HepG2 (cell line): ENCODE measurements at regions not wholly inside any gene's neighbourhood (a gene's known extent, or its start where the extent isn't known, plus 50 kb on each side); places are given as distances from the start of the nearest gene placed in this dataset.
"Not testable (repeated sequence)": the region's sequence is repeated elsewhere in the genome, so short reads cannot be mapped to it uniquely, and the experiment has no call there.

ENCODE experiments used
- ATAC-seq: fragments of 200-7000 bp; cut with Tn5 transposase; 3 replicates; pipeline ENCODE4 v1.9.1; 2020; ENCODE audit warnings: mild to moderate bottlenecking, moderate library complexity
- BruUV-seq: library from RNA; stranded (reverse); fragments of 400-500 nt; replicated peaks from 2 replicates; lab custom pipeline; 2021; lab: Mats Ljungman, UMichigan
- CTCF ChIA-PET: fragments of 300-600 bp; formaldehyde crosslinking; extraction: SDS; loops from one replicate; lab custom pipeline; 2021; ENCODE audit warnings: low total read pairs, inconsistent platforms, low intra/inter-chr PET ratio; lab: Yijun Ruan, JAX
- POLR2A ChIA-PET: fragments of 350-600 bp; sonication (Branson Sonifier 250); formaldehyde crosslinking; loops from one replicate; lab custom pipeline; 2020; ENCODE audit warnings: antibody characterized with exemption, inconsistent platforms; lab: Yijun Ruan, JAX
- DNase-seq: peaks from one replicate; pipeline ENCODE4 v3.0.0-alpha.2; 2015; ENCODE audit warnings: low spot score
- FAIRE-seq: peaks from 3 replicates; lab custom pipeline; 2011; peaks lifted over from hg19 to GRCh38; lab: Jason Lieb, UNC
- H2AFZ ChIP-seq: one replicate; pipeline ENCODE4 v1.6.1; 2011; ENCODE audit warnings: low read length, inconsistent platforms
- H3K27ac ChIP-seq: fragments of 300-600 bp; 3 replicates; pipeline ENCODE4 v1.8.0; 2011; ENCODE audit warnings: mixed run types, mild to moderate bottlenecking, mixed read lengths, low read length, inconsistent platforms; ENCODE audit not compliant: insufficient read depth; ENCODE audit errors: extremely low read length
- H3K27me3 ChIP-seq, 2 experiments: fragments of 200-600 bp in 1 of 2; 2 replicates in 1 of 2; 3 replicates in 1 of 2; pipeline versions ENCODE4 v1.6.0 to v1.8.0; 2011; ENCODE audit warnings: low read length in 2 of 2, mild to moderate bottlenecking in 2 of 2, moderate library complexity in 2 of 2, inconsistent platforms in 1 of 2; ENCODE audit not compliant: insufficient read depth in 2 of 2, control insufficient read depth in 1 of 2
- H3K36me3 ChIP-seq, 2 experiments: fragments of 200-600 bp in 1 of 2; replicated peaks in 1 of 2; 2 replicates in 1 of 2; 3 replicates in 1 of 2; pipeline versions ENCODE4 v1.5.1 to v1.8.0; 2011; ENCODE audit warnings: low read length in 2 of 2, inconsistent platforms in 1 of 2; ENCODE audit not compliant: insufficient read depth in 2 of 2, control insufficient read depth in 1 of 2
- H3K4me1 ChIP-seq: 2 replicates; pipeline ENCODE4 v1.5.1; 2012; ENCODE audit warnings: low read length, inconsistent platforms; ENCODE audit not compliant: insufficient read depth
- H3K4me2 ChIP-seq: 2 replicates; pipeline ENCODE4 v1.6.0; 2011; ENCODE audit warnings: low read depth, low read length, inconsistent platforms
- H3K4me3 ChIP-seq, 3 experiments: fragments of 200-600 bp in 1 of 3; sonication (generic), shearing (Covaris generic) in 1 of 3; replicated peaks in 1 of 3; 2 replicates each; pipeline ENCODE4 v1.5.1; 2011 to 2016; ENCODE audit warnings: low read length in 3 of 3, inconsistent platforms in 2 of 3, low read depth in 2 of 3, mild to moderate bottlenecking in 2 of 3, control low read depth in 1 of 3, mixed read lengths in 1 of 3; ENCODE audit not compliant: insufficient read depth in 1 of 3
- H3K79me2 ChIP-seq: one replicate; pipeline ENCODE4 v1.6.1; 2011; ENCODE audit warnings: low read length, inconsistent platforms; ENCODE audit not compliant: insufficient read depth
- H3K9ac ChIP-seq: 2 replicates; pipeline ENCODE4 v1.6.0; 2011; ENCODE audit warnings: mild to moderate bottlenecking, low read depth, low read length, inconsistent platforms; ENCODE audit not compliant: insufficient read depth
- H3K9me3 ChIP-seq: 2 replicates; pipeline ENCODE4 v1.5.1; 2012; ENCODE audit warnings: mild to moderate bottlenecking, low read length
- H4K20me1 ChIP-seq: 2 replicates; pipeline ENCODE4 v1.6.0; 2011; ENCODE audit warnings: inconsistent platforms, mild to moderate bottlenecking, low read length, moderate library complexity; ENCODE audit not compliant: insufficient read depth
- FOXA3 ChIP-seq: IDR thresholded peaks from 2 replicates; pipeline ENCODE4 v1.6.1; 2016; ENCODE audit warnings: missing genetic modification reagents, missing compliant biosample characterization
- GATAD2A ChIP-seq: IDR thresholded peaks from 2 replicates; pipeline ENCODE4 v1.6.1; 2016
- GFI1 ChIP-seq: sonication (generic); formaldehyde crosslinking; IDR thresholded peaks from 2 replicates; pipeline ENCODE4 v1.5.0; 2020; ENCODE audit warnings: missing genetic modification reagents, mild to moderate bottlenecking, borderline replicate concordance
- HMG20B ChIP-seq: conservative IDR thresholded peaks from 2 replicates; pipeline ENCODE4 v1.6.1; 2016; ENCODE audit warnings: missing genetic modification reagents, missing compliant biosample characterization
- NR2F2 ChIP-seq: IDR thresholded peaks from 2 replicates; pipeline ENCODE4 v1.6.1; 2012; ENCODE audit warnings: low read depth, inconsistent platforms, borderline replicate concordance
- NR2F6 ChIP-seq, 2 experiments: IDR thresholded peaks; 2 replicates each; pipeline ENCODE4 v1.6.1; 2016; ENCODE audit warnings: antibody characterized with exemption in 1 of 2, mild to moderate bottlenecking in 1 of 2
- SOX6 ChIP-seq, 2 experiments: fragments of 450-650 bp in 1 of 2; sonication (generic) in 1 of 2; formaldehyde crosslinking in 1 of 2; IDR thresholded peaks; 2 replicates each; pipeline versions ENCODE4 v1.4.0 to v1.6.1; 2017 to 2020; ENCODE audit warnings: antibody characterized with exemption in 1 of 2, mild to moderate bottlenecking in 1 of 2, missing genetic modification reagents in 1 of 2
- WGBS: methylation state at CpG from one replicate; pipeline ENCODE4 v1.1.6; 2017; ENCODE audit warnings: low lambda C conversion rate; 5-methylcytosine and 5-hydroxymethylcytosine counted together
- in situ Hi-C: cut with HindIII; loops from 2 replicates; pipeline ENCODE4 v1.10.0; 2017; ENCODE audit warnings: low pct_unique_long_range_greater_than_20kb; ENCODE audit not compliant: extremely low pct_ligation_motif_present
- intact Hi-C: fragments of 100-400 bp; cut with micrococcal nuclease; formaldehyde crosslinking; loops from one replicate; pipeline ENCODE4 v1.10.0; 2022; ENCODE audit not compliant: unreplicated experiment
- TF ChIP-seq, protein P1 (sequence below): IDR thresholded peaks from 2 replicates; pipeline ENCODE4 v1.6.1; 2016; ENCODE audit warnings: low read depth, missing genetic modification reagents, missing compliant biosample characterization
- TF ChIP-seq, protein P2 (sequence below): sonication (generic); formaldehyde crosslinking; IDR thresholded peaks from 2 replicates; pipeline ENCODE4 v1.9.0; 2021; ENCODE audit warnings: mild to moderate bottlenecking, missing genetic modification reagents
- TF ChIP-seq, protein P3 (sequence below): IDR thresholded peaks from 2 replicates; pipeline ENCODE4 v1.6.1; 2012; ENCODE audit warnings: low read depth, low read length, improper control_type of control experiment

DNA sequence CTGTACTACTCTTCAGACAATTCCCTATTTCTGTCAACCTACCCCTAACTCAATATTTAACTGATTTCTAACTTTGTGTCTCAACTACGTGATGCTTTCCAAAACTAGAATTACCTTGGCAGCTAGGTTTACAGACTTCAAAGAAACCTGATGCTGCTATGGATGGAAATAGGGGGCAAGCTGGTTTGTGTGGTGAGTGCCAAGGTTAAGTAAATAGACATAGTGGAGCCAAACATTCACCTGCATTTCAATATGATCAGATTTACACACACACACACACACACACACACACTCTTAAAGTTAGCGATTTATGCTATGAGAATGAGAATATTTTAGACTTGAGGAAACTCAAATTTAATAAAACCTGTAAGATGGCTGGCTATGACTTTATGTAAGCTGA, 52.1 kb upstream of the POMZP3 start:
- FAIRE-seq = peak; percentile 60
- H3K4me1 ChIP-seq = peaks cover 14% of the 10 kb centered on the region
- ATAC-seq = peak; percentile 78
- TF ChIP-seq, protein P1, sequence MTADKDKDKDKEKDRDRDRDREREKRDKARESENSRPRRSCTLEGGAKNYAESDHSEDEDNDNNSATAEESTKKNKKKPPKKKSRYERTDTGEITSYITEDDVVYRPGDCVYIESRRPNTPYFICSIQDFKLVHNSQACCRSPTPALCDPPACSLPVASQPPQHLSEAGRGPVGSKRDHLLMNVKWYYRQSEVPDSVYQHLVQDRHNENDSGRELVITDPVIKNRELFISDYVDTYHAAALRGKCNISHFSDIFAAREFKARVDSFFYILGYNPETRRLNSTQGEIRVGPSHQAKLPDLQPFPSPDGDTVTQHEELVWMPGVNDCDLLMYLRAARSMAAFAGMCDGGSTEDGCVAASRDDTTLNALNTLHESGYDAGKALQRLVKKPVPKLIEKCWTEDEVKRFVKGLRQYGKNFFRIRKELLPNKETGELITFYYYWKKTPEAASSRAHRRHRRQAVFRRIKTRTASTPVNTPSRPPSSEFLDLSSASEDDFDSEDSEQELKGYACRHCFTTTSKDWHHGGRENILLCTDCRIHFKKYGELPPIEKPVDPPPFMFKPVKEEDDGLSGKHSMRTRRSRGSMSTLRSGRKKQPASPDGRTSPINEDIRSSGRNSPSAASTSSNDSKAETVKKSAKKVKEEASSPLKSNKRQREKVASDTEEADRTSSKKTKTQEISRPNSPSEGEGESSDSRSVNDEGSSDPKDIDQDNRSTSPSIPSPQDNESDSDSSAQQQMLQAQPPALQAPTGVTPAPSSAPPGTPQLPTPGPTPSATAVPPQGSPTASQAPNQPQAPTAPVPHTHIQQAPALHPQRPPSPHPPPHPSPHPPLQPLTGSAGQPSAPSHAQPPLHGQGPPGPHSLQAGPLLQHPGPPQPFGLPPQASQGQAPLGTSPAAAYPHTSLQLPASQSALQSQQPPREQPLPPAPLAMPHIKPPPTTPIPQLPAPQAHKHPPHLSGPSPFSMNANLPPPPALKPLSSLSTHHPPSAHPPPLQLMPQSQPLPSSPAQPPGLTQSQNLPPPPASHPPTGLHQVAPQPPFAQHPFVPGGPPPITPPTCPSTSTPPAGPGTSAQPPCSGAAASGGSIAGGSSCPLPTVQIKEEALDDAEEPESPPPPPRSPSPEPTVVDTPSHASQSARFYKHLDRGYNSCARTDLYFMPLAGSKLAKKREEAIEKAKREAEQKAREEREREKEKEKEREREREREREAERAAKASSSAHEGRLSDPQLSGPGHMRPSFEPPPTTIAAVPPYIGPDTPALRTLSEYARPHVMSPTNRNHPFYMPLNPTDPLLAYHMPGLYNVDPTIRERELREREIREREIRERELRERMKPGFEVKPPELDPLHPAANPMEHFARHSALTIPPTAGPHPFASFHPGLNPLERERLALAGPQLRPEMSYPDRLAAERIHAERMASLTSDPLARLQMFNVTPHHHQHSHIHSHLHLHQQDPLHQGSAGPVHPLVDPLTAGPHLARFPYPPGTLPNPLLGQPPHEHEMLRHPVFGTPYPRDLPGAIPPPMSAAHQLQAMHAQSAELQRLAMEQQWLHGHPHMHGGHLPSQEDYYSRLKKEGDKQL (CRISPR knock-in tag) = 0 out of 2 replicates have a peak, but pooled peaks have one; percentile 22
- TF ChIP-seq, protein P2, sequence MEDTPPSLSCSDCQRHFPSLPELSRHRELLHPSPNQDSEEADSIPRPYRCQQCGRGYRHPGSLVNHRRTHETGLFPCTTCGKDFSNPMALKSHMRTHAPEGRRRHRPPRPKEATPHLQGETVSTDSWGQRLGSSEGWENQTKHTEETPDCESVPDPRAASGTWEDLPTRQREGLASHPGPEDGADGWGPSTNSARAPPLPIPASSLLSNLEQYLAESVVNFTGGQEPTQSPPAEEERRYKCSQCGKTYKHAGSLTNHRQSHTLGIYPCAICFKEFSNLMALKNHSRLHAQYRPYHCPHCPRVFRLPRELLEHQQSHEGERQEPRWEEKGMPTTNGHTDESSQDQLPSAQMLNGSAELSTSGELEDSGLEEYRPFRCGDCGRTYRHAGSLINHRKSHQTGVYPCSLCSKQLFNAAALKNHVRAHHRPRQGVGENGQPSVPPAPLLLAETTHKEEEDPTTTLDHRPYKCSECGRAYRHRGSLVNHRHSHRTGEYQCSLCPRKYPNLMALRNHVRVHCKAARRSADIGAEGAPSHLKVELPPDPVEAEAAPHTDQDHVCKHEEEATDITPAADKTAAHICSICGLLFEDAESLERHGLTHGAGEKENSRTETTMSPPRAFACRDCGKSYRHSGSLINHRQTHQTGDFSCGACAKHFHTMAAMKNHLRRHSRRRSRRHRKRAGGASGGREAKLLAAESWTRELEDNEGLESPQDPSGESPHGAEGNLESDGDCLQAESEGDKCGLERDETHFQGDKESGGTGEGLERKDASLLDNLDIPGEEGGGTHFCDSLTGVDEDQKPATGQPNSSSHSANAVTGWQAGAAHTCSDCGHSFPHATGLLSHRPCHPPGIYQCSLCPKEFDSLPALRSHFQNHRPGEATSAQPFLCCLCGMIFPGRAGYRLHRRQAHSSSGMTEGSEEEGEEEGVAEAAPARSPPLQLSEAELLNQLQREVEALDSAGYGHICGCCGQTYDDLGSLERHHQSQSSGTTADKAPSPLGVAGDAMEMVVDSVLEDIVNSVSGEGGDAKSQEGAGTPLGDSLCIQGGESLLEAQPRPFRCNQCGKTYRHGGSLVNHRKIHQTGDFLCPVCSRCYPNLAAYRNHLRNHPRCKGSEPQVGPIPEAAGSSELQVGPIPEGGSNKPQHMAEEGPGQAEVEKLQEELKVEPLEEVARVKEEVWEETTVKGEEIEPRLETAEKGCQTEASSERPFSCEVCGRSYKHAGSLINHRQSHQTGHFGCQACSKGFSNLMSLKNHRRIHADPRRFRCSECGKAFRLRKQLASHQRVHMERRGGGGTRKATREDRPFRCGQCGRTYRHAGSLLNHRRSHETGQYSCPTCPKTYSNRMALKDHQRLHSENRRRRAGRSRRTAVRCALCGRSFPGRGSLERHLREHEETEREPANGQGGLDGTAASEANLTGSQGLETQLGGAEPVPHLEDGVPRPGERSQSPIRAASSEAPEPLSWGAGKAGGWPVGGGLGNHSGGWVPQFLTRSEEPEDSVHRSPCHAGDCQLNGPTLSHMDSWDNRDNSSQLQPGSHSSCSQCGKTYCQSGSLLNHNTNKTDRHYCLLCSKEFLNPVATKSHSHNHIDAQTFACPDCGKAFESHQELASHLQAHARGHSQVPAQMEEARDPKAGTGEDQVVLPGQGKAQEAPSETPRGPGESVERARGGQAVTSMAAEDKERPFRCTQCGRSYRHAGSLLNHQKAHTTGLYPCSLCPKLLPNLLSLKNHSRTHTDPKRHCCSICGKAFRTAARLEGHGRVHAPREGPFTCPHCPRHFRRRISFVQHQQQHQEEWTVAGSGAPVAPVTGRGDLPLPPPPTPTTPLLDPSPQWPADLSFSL (CRISPR knock-in tag) = 0 out of 2 replicates have a peak, but pooled peaks have one; percentile 18
- TF ChIP-seq, protein P3, sequence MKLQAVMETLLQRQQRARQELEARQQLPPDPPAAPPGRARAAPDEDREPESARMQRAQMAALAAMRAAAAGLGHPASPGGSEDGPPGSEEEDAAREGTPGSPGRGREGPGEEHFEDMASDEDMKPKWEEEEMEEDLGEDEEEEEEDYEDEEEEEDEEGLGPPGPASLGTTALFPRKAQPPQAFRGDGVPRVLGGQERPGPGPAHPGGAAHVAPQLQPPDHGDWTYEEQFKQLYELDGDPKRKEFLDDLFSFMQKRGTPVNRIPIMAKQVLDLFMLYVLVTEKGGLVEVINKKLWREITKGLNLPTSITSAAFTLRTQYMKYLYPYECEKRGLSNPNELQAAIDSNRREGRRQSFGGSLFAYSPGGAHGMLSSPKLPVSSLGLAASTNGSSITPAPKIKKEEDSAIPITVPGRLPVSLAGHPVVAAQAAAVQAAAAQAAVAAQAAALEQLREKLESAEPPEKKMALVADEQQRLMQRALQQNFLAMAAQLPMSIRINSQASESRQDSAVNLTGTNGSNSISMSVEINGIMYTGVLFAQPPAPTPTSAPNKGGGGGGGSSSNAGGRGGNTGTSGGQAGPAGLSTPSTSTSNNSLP = peak; percentile 61; the same call in 1 of the 2 replicates
- not testable (repeated sequence) for TF ChIP-seq SOX6 (IDR thresholded peaks at IDR 0.05)
- TF ChIP-seq SOX6 (CRISPR knock-in tag; IDR thresholded peaks at IDR 0.05) (peak; percentile 51; the same call in 1 of the 2 replicates), GFI1 (CRISPR knock-in tag) (peak; percentile 91), NR2F2 (0 out of 2 replicates have a peak, but pooled peaks have one; percentile 30), GATAD2A (0 out of 2 replicates have a peak, but pooled peaks have one; percentile 35), FOXA3 (CRISPR knock-in tag) (peak; percentile 44; the same call in 1 of the 2 replicates), HMG20B (CRISPR knock-in tag) (peak; percentile 60), NR2F6 (IDR thresholded peaks at IDR 0.05) (peak; percentile 63), NR2F6 (CRISPR knock-in tag; IDR thresholded peaks at IDR 0.05) (peak; percentile 70)

More for the DNA sequence above, 52.1 kb upstream of the POMZP3 start:
- H3K9me3 ChIP-seq, H3K4me2 ChIP-seq, BruUV-seq, in situ Hi-C loops, H3K36me3 ChIP-seq, H2AFZ ChIP-seq, POLR2A ChIA-PET, H3K27ac ChIP-seq, CTCF ChIA-PET, intact Hi-C loops, H4K20me1 ChIP-seq, H3K4me3 ChIP-seq, H3K27me3 ChIP-seq, H3K9ac ChIP-seq, H3K79me2 ChIP-seq: not testable (repeated sequence)
- 6% methylated on average over 2 of the region's 2 CpGs for WGBS
- peak; percentile 70 for DNase-seq
